SK-N-SH (cell line): ENCODE measurements at regions not wholly inside any gene's neighbourhood (a gene's known extent, or its start where the extent isn't known, plus 50 kb on each side); places are given as distances from the start of the nearest gene placed in this dataset.
"Not testable (repeated sequence)": the region's sequence is repeated elsewhere in the genome, so short reads cannot be mapped to it uniquely, and the experiment has no call there.

Experiments
- CTCF ChIA-PET: fragments of 300-600, 350-600 bp; formaldehyde crosslinking; extraction: SDS; loops from one replicate; lab custom pipeline; 2021; lab: Yijun Ruan, JAX
- POLR2A ChIA-PET: fragments of 350-600 bp; sonication (Branson Sonifier 250); formaldehyde crosslinking; extraction: SDS; loops from one replicate; lab custom pipeline; 2020; ENCODE audit warnings: antibody characterized with exemption, inconsistent platforms; lab: Yijun Ruan, JAX
- DNase-seq: peaks from one replicate; pipeline ENCODE4 v3.0.0; 2012
- H2AFZ ChIP-seq: fragments of 200-600 bp; sonication (generic); 2 replicates; pipeline ENCODE4 v1.8.1; 2016; ENCODE audit warnings: antibody characterized with exemption, mild to moderate bottlenecking, low read depth
- H3F3A ChIP-seq: fragments of 200-600 bp; sonication (generic); replicated peaks from 2 replicates; pipeline ENCODE3; 2016; ENCODE audit warnings: antibody characterized with exemption, mild to moderate bottlenecking; ENCODE audit not compliant: insufficient read depth
- H3K27ac ChIP-seq, 2 experiments: fragments of 200-500 bp in 1 of 2; fragments of 200-600 bp in 1 of 2; sonication (Bioruptor generic) in 1 of 2; sonication (generic), shearing (Covaris generic) in 1 of 2; 2 replicates each; pipeline versions ENCODE4 v1.5.1 to v1.6.1; 2014 to 2016; ENCODE audit warnings: low read depth in 2 of 2, inconsistent platforms in 1 of 2, low read length in 1 of 2, mild to moderate bottlenecking in 1 of 2, mixed read lengths in 1 of 2
- H3K27me3 ChIP-seq: fragments of 200-600 bp; sonication (generic), shearing (Covaris generic); 2 replicates; pipeline ENCODE4 v1.6.1; 2016; ENCODE audit warnings: mixed run types; ENCODE audit not compliant: insufficient read depth
- H3K36me3 ChIP-seq, 2 experiments: fragments of 200-500 bp in 1 of 2; fragments of 200-600 bp in 1 of 2; sonication (Bioruptor generic) in 1 of 2; sonication (generic) in 1 of 2; replicated peaks in 1 of 2; 2 replicates each; pipeline versions ENCODE3 to v1.5.1; 2014 to 2016; ENCODE audit warnings: low read length in 1 of 2, mild to moderate bottlenecking in 1 of 2; ENCODE audit not compliant: insufficient read depth in 2 of 2, control insufficient read depth in 1 of 2
- H3K4me1 ChIP-seq, 2 experiments: fragments of 200-500 bp in 1 of 2; fragments of 200-600 bp in 1 of 2; sonication (Bioruptor generic) in 1 of 2; sonication (generic), shearing (Covaris generic) in 1 of 2; 2 replicates each; pipeline versions ENCODE4 v1.5.1 to v1.6.1; 2014 to 2016; ENCODE audit warnings: low read depth in 1 of 2, low read length in 1 of 2, mixed run types in 1 of 2; ENCODE audit not compliant: insufficient read depth in 2 of 2, control insufficient read depth in 1 of 2
- H3K4me2 ChIP-seq: fragments of 200-600 bp; sonication (generic), shearing (Covaris generic); 2 replicates; pipeline ENCODE4 v1.6.1; 2017; ENCODE audit warnings: mixed run types
- H3K4me3 ChIP-seq, 2 experiments: fragments of 200-500 bp in 1 of 2; fragments of 200-600 bp in 1 of 2; sonication (Bioruptor generic) in 1 of 2; sonication (generic), shearing (Covaris generic) in 1 of 2; 2 replicates each; pipeline versions ENCODE4 v1.5.1 to v1.8.1; 2014 to 2016; ENCODE audit warnings: low read depth in 2 of 2, inconsistent platforms in 1 of 2, low read length in 1 of 2, mild to moderate bottlenecking in 1 of 2, mixed read lengths in 1 of 2, moderate library complexity in 1 of 2
- H3K79me2 ChIP-seq: fragments of 200-600 bp; sonication (generic); 2 replicates; pipeline ENCODE4 v1.8.1; 2017; ENCODE audit warnings: mild to moderate bottlenecking; ENCODE audit not compliant: insufficient read depth
- H3K9ac ChIP-seq: fragments of 200-600 bp; sonication (generic); 2 replicates; pipeline ENCODE4 v1.6.1; 2017; ENCODE audit warnings: mixed run types
- H3K9me2 ChIP-seq: fragments of 200-600 bp; sonication (generic); 2 replicates; pipeline ENCODE4 v1.6.1; 2017; ENCODE audit warnings: mixed run types
- H3K9me3 ChIP-seq: fragments of 200-600 bp; sonication (generic); 2 replicates; pipeline ENCODE4 v1.6.1; 2017; ENCODE audit warnings: mixed run types, mild to moderate bottlenecking, moderate library complexity
- H4K20me1 ChIP-seq: fragments of 200-600 bp; sonication (generic); 2 replicates; pipeline ENCODE4 v1.6.1; 2017; ENCODE audit warnings: mild to moderate bottlenecking, mixed run types; ENCODE audit not compliant: insufficient read depth
- ELF1 ChIP-seq: IDR thresholded peaks from 2 replicates; pipeline ENCODE4 v1.4.0; 2012
- EZH2phosphoT487 ChIP-seq: fragments of 200-600 bp; sonication (generic); IDR thresholded peaks from 2 replicates; pipeline ENCODE4 v1.6.1; 2017; ENCODE audit warnings: low read depth, mixed run types, mild to moderate bottlenecking, antibody characterized with exemption, moderate library complexity, borderline replicate concordance
- GATA2 ChIP-seq: sonication (generic); formaldehyde crosslinking; IDR thresholded peaks from 2 replicates; pipeline ENCODE4 v1.5.0; 2020; ENCODE audit warnings: mild to moderate bottlenecking, missing genetic modification reagents
- MEF2A ChIP-seq: IDR thresholded peaks from 2 replicates; pipeline ENCODE4 v1.4.0; 2012; ENCODE audit warnings: low read depth, borderline replicate concordance
- MXI1 ChIP-seq: IDR thresholded peaks from 2 replicates; pipeline ENCODE4 v1.6.1; 2012; ENCODE audit warnings: mild to moderate bottlenecking, low read depth, low read length, improper control_type of control experiment
- NFIC ChIP-seq: IDR thresholded peaks from 2 replicates; pipeline ENCODE4 v1.4.0; 2012; ENCODE audit warnings: borderline replicate concordance
- RAD21 ChIP-seq: IDR thresholded peaks from 2 replicates; pipeline ENCODE4 v1.6.1; 2012; ENCODE audit warnings: mild to moderate bottlenecking, low read length
- RFX5 ChIP-seq: IDR thresholded peaks from 2 replicates; pipeline ENCODE4 v1.6.1; 2012; ENCODE audit warnings: mild to moderate bottlenecking, improper control_type of control experiment, low read length
- SIN3A ChIP-seq: IDR thresholded peaks from 2 replicates; pipeline ENCODE4 v1.6.1; 2012; ENCODE audit warnings: low read depth, mild to moderate bottlenecking, low read length, moderate library complexity, borderline replicate concordance
- TCF12 ChIP-seq: IDR thresholded peaks from 2 replicates; pipeline ENCODE4 v1.4.0; 2012
- USF1 ChIP-seq: IDR thresholded peaks from 2 replicates; pipeline ENCODE4 v1.4.0; 2012; ENCODE audit warnings: low read depth, borderline replicate concordance
- YY1 ChIP-seq: IDR thresholded peaks from 2 replicates; pipeline ENCODE4 v1.4.0; 2012; ENCODE audit warnings: low read depth, mild to moderate bottlenecking
- ZBTB33 ChIP-seq: IDR thresholded peaks from 2 replicates; pipeline ENCODE4 v1.4.0; 2012; ENCODE audit warnings: low read depth, borderline replicate concordance
- WGBS: methylation state at CpG from one replicate; pipeline ENCODE4 v1.1.6; 2017; ENCODE audit warnings: low lambda C conversion rate; 5-methylcytosine and 5-hydroxymethylcytosine counted together
- TF ChIP-seq, protein P1 (sequence below): fragments of 150-350 bp; IDR thresholded peaks from 2 replicates; pipeline ENCODE4 v1.6.1; 2016; ENCODE audit warnings: mild to moderate bottlenecking, low read depth, low read length
- TF ChIP-seq, protein P2 (sequence below): IDR thresholded peaks from 2 replicates; pipeline ENCODE4 v1.4.0; 2012; ENCODE audit warnings: low read depth

GRCh38 chr9:78719029-78719428 is 422.1 kb downstream of the PSAT1 start:
- DNase-seq, H4K20me1 ChIP-seq, POLR2A ChIA-PET, H3K4me2 ChIP-seq, H3K9me3 ChIP-seq, H3K36me3 ChIP-seq, H3K27ac ChIP-seq, H3K4me1 ChIP-seq, H3K9me2 ChIP-seq, H3K9ac ChIP-seq, H3K27me3 ChIP-seq, H3K79me2 ChIP-seq, H2AFZ ChIP-seq, H3K4me3 ChIP-seq: not testable (repeated sequence)
- 91% methylated on average over 4 of the region's 4 CpGs for WGBS
- CTCF ChIA-PET: interaction anchor here (1.3 kb wide), 1 partner anchor 21 kb away, joined by 6 read pairs; no protein-coding TSS in a partner anchor
- H3F3A ChIP-seq: peaks cover 11% of the 10 kb centered on the region

- H3K9ac ChIP-seq: no peak overlapping the region
- 71% methylated on average over 2 of the region's 2 CpGs for WGBS
- no peaks in the 10 kb centered on the region for H3F3A ChIP-seq
- no peaks in the 10 kb centered on the region for H3K4me1 ChIP-seq
- H3K9me3 ChIP-seq: peaks cover 13% of the 10 kb centered on the region; the same call in 1 of the 2 replicates
- DNase-seq: no peak
- peaks cover 0 to 4% of the 10 kb centered on the region in 2 experiments for H3K36me3 ChIP-seq
- H3K27me3 ChIP-seq: no peaks in the 10 kb centered on the region
- no peaks in the 10 kb centered on the region for H3K9me2 ChIP-seq
- ChIA-PET CTCF (no interaction called here), POLR2A (no interaction called here)
- no peak overlapping the region for H3K4me3 ChIP-seq
- H3K79me2 ChIP-seq: no peaks in the 10 kb centered on the region
- no peak overlapping the region for H2AFZ ChIP-seq
- H3K4me2 ChIP-seq: no peak overlapping the region
- H4K20me1 ChIP-seq: no peaks in the 10 kb centered on the region
- TF ChIP-seq MXI1: no peak
- TF ChIP-seq TCF12: no peak
- TF ChIP-seq ZBTB33: no peak
- no peak for TF ChIP-seq YY1
- no peak overlapping the region for H3K27ac ChIP-seq
Observed at GRCh38 chr9:78724896-78725295, 428.0 kb downstream of the PSAT1 start.

- WGBS: 100% methylated on average over 1 of the region's 1 CpG
- CTCF ChIA-PET: no interaction called here
- TF ChIP-seq USF1 (no peak), MEF2A (no peak), EZH2phosphoT487 (no peak), GATA2 (CRISPR knock-in tag) (no peak), ELF1 (no peak), SIN3A (no peak), MXI1 (no peak), NFIC (no peak), ZBTB33 (no peak), RFX5 (no peak), RAD21 (no peak)
- TF ChIP-seq, protein P1, sequence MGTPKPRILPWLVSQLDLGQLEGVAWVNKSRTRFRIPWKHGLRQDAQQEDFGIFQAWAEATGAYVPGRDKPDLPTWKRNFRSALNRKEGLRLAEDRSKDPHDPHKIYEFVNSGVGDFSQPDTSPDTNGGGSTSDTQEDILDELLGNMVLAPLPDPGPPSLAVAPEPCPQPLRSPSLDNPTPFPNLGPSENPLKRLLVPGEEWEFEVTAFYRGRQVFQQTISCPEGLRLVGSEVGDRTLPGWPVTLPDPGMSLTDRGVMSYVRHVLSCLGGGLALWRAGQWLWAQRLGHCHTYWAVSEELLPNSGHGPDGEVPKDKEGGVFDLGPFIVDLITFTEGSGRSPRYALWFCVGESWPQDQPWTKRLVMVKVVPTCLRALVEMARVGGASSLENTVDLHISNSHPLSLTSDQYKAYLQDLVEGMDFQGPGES: no peak
- TF ChIP-seq, protein P2, sequence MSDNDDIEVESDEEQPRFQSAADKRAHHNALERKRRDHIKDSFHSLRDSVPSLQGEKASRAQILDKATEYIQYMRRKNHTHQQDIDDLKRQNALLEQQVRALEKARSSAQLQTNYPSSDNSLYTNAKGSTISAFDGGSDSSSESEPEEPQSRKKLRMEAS: no peak
Observed at GRCh38 chr9:78725503-78725902, 428.6 kb downstream of the PSAT1 start.

More at GRCh38 chr9:78725503-78725902, 428.6 kb downstream of the PSAT1 start:
- Histone ChIP-seq H3K27me3 (no peaks in the 10 kb centered on the region), H3K9ac (no peak overlapping the region), H2AFZ (no peak overlapping the region), H3K4me3 (no peak overlapping the region), H3K9me3 (peaks cover 13% of the 10 kb centered on the region; the same call in 1 of the 2 replicates), H4K20me1 (no peaks in the 10 kb centered on the region), H3K27ac (no peak overlapping the region), H3K9me2 (no peaks in the 10 kb centered on the region), H3F3A (no peaks in the 10 kb centered on the region), H3K79me2 (no peaks in the 10 kb centered on the region), H3K4me1 (no peaks in the 10 kb centered on the region), H3K4me2 (no peak overlapping the region), H3K36me3 (peaks cover 0 to 4% of the 10 kb centered on the region in 2 experiments)
- POLR2A ChIA-PET: no interaction called here
- no peak for DNase-seq
